OCI-LY7 (cell line): ENCODE measurements at regions not wholly inside any gene's neighbourhood (a gene's known extent, or its start where the extent isn't known, plus 50 kb on each side); places are given as distances from the start of the nearest gene placed in this dataset.

ENCODE experiments used
- BruUV-seq: library from RNA; stranded (reverse); fragments of 400-500 nt; replicated peaks from 2 replicates; lab custom pipeline; 2021; lab: Mats Ljungman, UMichigan
- CTCF ChIA-PET: fragments of 300-600 bp; sonication (Branson Sonifier 250); formaldehyde crosslinking; loops from one replicate; lab custom pipeline; 2022; ENCODE audit warnings: antibody characterized with exemption; ENCODE audit not compliant: unreplicated experiment; lab: Charles Lee
- POLR2A ChIA-PET: fragments of 300-600 bp; sonication (Branson Sonifier 250); formaldehyde crosslinking; loops from one replicate; lab custom pipeline; 2022; ENCODE audit warnings: antibody characterized with exemption; lab: Charles Lee
- DNase-seq: peaks from one replicate; pipeline ENCODE4 v3.0.0-alpha.2; 2015; ENCODE audit warnings: low spot score
- H2AFZ ChIP-seq: fragments of 200-600 bp; sonication (generic), shearing (Covaris generic); 2 replicates; pipeline ENCODE4 v1.6.1; 2014; ENCODE audit warnings: mild to moderate bottlenecking, antibody characterized with exemption, low read length, moderate library complexity
- H3K27ac ChIP-seq: fragments of 200-600 bp; sonication (generic); 2 replicates; pipeline ENCODE4 v1.5.1; 2014; ENCODE audit warnings: mixed run types, low read depth, mild to moderate bottlenecking, moderate library complexity, low read length, inconsistent platforms; ENCODE audit not compliant: poor library complexity, severe bottlenecking
- H3K36me3 ChIP-seq: fragments of 200-600 bp; sonication (generic); 2 replicates; pipeline ENCODE4 v1.6.1; 2014; ENCODE audit warnings: mild to moderate bottlenecking, antibody characterized with exemption, low read length, moderate library complexity, mixed read lengths; ENCODE audit not compliant: insufficient read depth
- H3K4me1 ChIP-seq: fragments of 200-600 bp; sonication (generic); 2 replicates; pipeline ENCODE4 v1.5.1; 2014; ENCODE audit warnings: mild to moderate bottlenecking, low read length; ENCODE audit not compliant: insufficient read depth, poor library complexity, severe bottlenecking
- H3K4me2 ChIP-seq: fragments of 200-600 bp; sonication (generic); 2 replicates; pipeline ENCODE4 v1.6.1; 2014; ENCODE audit warnings: mild to moderate bottlenecking, low read length
- H3K4me3 ChIP-seq: fragments of 200-600 bp; sonication (generic); 2 replicates; pipeline ENCODE4 v1.5.1; 2014; ENCODE audit warnings: mild to moderate bottlenecking, low read depth, low read length; ENCODE audit not compliant: poor library complexity, severe bottlenecking
- H3K79me2 ChIP-seq: fragments of 200-600 bp; sonication (generic); 2 replicates; pipeline ENCODE4 v1.6.1; 2016; ENCODE audit warnings: low read depth, mild to moderate bottlenecking, low read length, moderate library complexity, mixed read lengths; ENCODE audit not compliant: insufficient read depth
- H3K9me2 ChIP-seq: fragments of 200-600 bp; sonication (generic); 2 replicates; pipeline ENCODE4 v1.6.1; 2016; ENCODE audit warnings: mild to moderate bottlenecking, low read length, mixed read lengths; ENCODE audit not compliant: insufficient read depth
- H3K9me3 ChIP-seq: fragments of 200-600 bp; sonication (generic); 2 replicates; pipeline ENCODE4 v1.6.1; 2014; ENCODE audit warnings: mild to moderate bottlenecking, mixed run types, low read length, mixed read lengths
- H4K20me1 ChIP-seq: fragments of 200-600 bp; sonication (generic); 2 replicates; pipeline ENCODE4 v1.6.1; 2014; ENCODE audit warnings: mild to moderate bottlenecking, antibody characterized with exemption, low read length, moderate library complexity, mixed read lengths; ENCODE audit not compliant: insufficient read depth
- EZH2phosphoT487 ChIP-seq: fragments of 200-600 bp; sonication (generic); IDR thresholded peaks from 2 replicates; pipeline ENCODE4 v1.6.1; 2018; ENCODE audit warnings: low read depth, borderline replicate concordance, mild to moderate bottlenecking, mixed run types, antibody characterized with exemption, low read length, moderate library complexity, mixed read lengths
- intact Hi-C: fragments of 100-400 bp; cut with micrococcal nuclease; formaldehyde crosslinking; loops from one replicate; pipeline ENCODE4 v1.10.0; 2022; ENCODE audit not compliant: unreplicated experiment
- TF ChIP-seq, protein P1 (sequence below): fragments of 200-600 bp; sonication (generic); conservative IDR thresholded peaks from 2 replicates; pipeline ENCODE4 v1.5.1; 2014; ENCODE audit warnings: mild to moderate bottlenecking, antibody characterized with exemption, low read length, moderate library complexity, mixed read lengths

DNA sequence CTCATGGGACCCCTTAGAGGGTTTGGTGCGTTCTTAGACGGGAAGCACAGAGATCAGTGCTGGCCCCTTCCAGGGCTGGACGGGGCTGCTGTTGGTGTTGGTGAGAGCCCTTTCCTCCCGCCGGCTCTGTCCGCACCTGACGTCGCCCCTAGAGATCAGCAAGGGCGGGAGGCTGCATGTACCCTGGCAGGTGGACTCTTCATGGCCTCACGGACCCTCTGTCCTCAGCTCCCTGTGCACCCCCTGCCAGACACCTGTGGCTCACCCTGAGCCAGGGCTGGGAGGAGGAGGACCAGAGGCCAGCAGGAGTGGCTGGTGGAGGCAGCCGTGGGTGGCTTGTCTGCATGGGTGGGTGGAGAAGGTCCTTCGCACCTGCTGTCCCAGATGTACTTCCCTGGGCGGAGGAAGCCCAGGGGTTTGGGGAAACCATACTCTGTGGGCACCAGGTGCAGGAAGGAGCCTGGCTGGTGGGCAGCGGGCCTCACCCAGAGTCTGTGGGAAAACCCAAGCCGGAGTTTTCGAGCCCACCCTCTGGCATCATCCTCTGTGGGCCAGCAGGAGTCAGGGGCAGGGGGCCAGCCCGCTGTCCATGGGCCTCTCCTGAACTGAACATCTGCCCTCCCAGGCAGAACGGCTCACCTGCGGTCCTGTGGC is 348.6 kb downstream of the SEC14L1 start:
- no peaks in the 10 kb centered on the region for H4K20me1 ChIP-seq
- H3K36me3 ChIP-seq: peaks cover 100% of the 10 kb centered on the region
- H3K4me1 ChIP-seq: peaks cover 41% of the 10 kb centered on the region
- H3K4me2 ChIP-seq: no peak overlapping the region
- POLR2A ChIA-PET: interaction anchor here (0.5 to 0.9 kb wide), 2 partner anchors 36 to 61 kb away, joined by 3 to 4 read pairs; no protein-coding TSS in a partner anchor
- peaks cover 13% of the 10 kb centered on the region for H3K79me2 ChIP-seq
- H3K27ac ChIP-seq: no peak overlapping the region
- no peak for DNase-seq
- no TSS peak for BruUV-seq
- no peak overlapping the region for H2AFZ ChIP-seq
- intact Hi-C loops: no loop called here
- CTCF ChIA-PET: interaction anchor here (0.6 to 1.1 kb wide), 3 partner anchors 12 to 191 kb away, joined by 3 read pairs; no protein-coding TSS in a partner anchor
- no peaks in the 10 kb centered on the region for H3K9me2 ChIP-seq
- TF ChIP-seq, protein P1, sequence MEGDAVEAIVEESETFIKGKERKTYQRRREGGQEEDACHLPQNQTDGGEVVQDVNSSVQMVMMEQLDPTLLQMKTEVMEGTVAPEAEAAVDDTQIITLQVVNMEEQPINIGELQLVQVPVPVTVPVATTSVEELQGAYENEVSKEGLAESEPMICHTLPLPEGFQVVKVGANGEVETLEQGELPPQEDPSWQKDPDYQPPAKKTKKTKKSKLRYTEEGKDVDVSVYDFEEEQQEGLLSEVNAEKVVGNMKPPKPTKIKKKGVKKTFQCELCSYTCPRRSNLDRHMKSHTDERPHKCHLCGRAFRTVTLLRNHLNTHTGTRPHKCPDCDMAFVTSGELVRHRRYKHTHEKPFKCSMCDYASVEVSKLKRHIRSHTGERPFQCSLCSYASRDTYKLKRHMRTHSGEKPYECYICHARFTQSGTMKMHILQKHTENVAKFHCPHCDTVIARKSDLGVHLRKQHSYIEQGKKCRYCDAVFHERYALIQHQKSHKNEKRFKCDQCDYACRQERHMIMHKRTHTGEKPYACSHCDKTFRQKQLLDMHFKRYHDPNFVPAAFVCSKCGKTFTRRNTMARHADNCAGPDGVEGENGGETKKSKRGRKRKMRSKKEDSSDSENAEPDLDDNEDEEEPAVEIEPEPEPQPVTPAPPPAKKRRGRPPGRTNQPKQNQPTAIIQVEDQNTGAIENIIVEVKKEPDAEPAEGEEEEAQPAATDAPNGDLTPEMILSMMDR: no peak
- TF ChIP-seq EZH2phosphoT487: no peak
- no peaks in the 10 kb centered on the region; the same call in 1 of the 2 replicates for H3K9me3 ChIP-seq
- H3K4me3 ChIP-seq: no peak overlapping the region

DNA sequence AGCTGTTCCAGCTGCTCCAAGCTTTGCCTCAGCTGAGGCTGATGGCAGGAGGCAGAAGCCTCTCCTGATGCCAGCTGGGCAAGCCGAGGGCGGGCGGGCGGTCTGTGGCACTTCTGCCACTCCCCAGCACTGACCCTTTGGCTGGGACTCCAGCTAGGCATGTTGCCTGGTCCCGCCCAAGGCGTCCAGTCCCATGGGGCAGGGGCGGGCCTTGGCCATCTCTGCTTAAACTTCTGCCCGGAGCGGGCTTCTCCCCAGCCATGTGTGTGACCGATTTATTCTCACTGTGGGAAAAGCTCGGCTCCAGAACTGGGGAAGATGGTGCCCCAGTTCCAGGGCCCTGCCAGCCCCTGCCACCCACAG is 349.1 kb downstream of the SEC14L1 start:
- Histone ChIP-seq H3K4me2 (no peak overlapping the region), H3K27ac (no peak overlapping the region), H2AFZ (no peak overlapping the region), H3K36me3 (peaks cover 100% of the 10 kb centered on the region), H3K4me1 (peaks cover 46% of the 10 kb centered on the region), H3K79me2 (peaks cover 8% of the 10 kb centered on the region), H3K4me3 (no peak overlapping the region), H3K9me3 (no peaks in the 10 kb centered on the region), H3K9me2 (no peaks in the 10 kb centered on the region), H4K20me1 (no peaks in the 10 kb centered on the region)
- TF ChIP-seq, protein P1: no peak
- no peak for TF ChIP-seq EZH2phosphoT487
- POLR2A ChIA-PET: interaction anchor here (0.9 kb wide), 1 partner anchor 61 kb away, joined by 3 read pairs; no protein-coding TSS in a partner anchor
- no TSS peak for BruUV-seq
- intact Hi-C loops: loop anchor here (5.0 kb wide), 1 partner anchor 208 kb away; no protein-coding TSS in a partner anchor
- no peak for DNase-seq
- CTCF ChIA-PET: interaction anchor here (0.6 to 1.1 kb wide), 3 partner anchors 12 to 192 kb away, joined by 3 read pairs; no protein-coding TSS in a partner anchor
